K562 (cell line): ENCODE measurements at regions not wholly inside any gene's neighbourhood (a gene's known extent, or its start where the extent isn't known, plus 50 kb on each side); places are given as distances from the start of the nearest gene placed in this dataset.

Experiments
- ATAC-seq: fragments of 200-7000 bp; cut with Tn5 transposase; 3 replicates; pipeline ENCODE4 v1.9.1; 2020; ENCODE audit warnings: moderate library complexity
- BruUV-seq: library from RNA; stranded (reverse); fragments of 400-500 nt; replicated peaks from 2 replicates; lab custom pipeline; 2021; lab: Mats Ljungman, UMichigan
- CTCF ChIA-PET: fragments of 300-600 bp; formaldehyde crosslinking; extraction: SDS; loops from one replicate; lab custom pipeline; 2021; ENCODE audit warnings: low intra/inter-chr PET ratio; lab: Yijun Ruan, JAX
- POLR2A ChIA-PET: fragments of 300-600, 350-650 bp; sonication (Branson Sonifier 250); formaldehyde crosslinking; extraction: SDS; loops from one replicate; lab custom pipeline; 2021; ENCODE audit warnings: antibody characterized with exemption, inconsistent platforms; lab: Yijun Ruan, JAX
- DNase-seq, 4 experiments: peaks; one replicate each; pipeline versions ENCODE4 v3.0.0 to v3.0.0-alpha.2; 2011 to 2018; ENCODE audit warnings: low spot score in 3 of 4, mixed read lengths in 3 of 4; ENCODE audit errors: extremely low read depth in 1 of 4
- FAIRE-seq: peaks from 2 replicates; lab custom pipeline; 2011; peaks lifted over from hg19 to GRCh38; lab: Jason Lieb, UNC
- H2AFZ ChIP-seq: 2 replicates; pipeline ENCODE4 v1.6.0; 2011; ENCODE audit warnings: low read depth, low read length, control low read depth, inconsistent platforms
- H3K27ac ChIP-seq: fragments of 200-600 bp; 3 replicates; pipeline ENCODE4 v1.8.0; 2011; ENCODE audit warnings: low read depth, mild to moderate bottlenecking, control low read depth, inconsistent platforms, low read length, moderate library complexity, mixed read lengths; ENCODE audit errors: extremely low read depth
- H3K27me3 ChIP-seq, 2 experiments: fragments of 300-600 bp in 1 of 2; 2 replicates in 1 of 2; 3 replicates in 1 of 2; pipeline versions ENCODE4 v1.6.0 to v1.8.0; 2011; ENCODE audit warnings: inconsistent platforms in 2 of 2, low read length in 2 of 2, mild to moderate bottlenecking in 1 of 2, mixed read lengths in 1 of 2, moderate library complexity in 1 of 2; ENCODE audit not compliant: control insufficient read depth in 2 of 2, insufficient read depth in 2 of 2
- H3K36me3 ChIP-seq: fragments of 300-600 bp; 3 replicates; pipeline ENCODE4 v1.8.0; 2011; ENCODE audit warnings: mild to moderate bottlenecking, low read length, inconsistent platforms; ENCODE audit not compliant: control insufficient read depth, insufficient read depth
- H3K4me1 ChIP-seq, 2 experiments: fragments of 200-600 bp in 1 of 2; replicated peaks in 1 of 2; 2 replicates in 1 of 2; 3 replicates in 1 of 2; pipeline versions ENCODE4 v1.5.1 to v1.8.0; 2011; ENCODE audit warnings: inconsistent platforms in 2 of 2, low read length in 2 of 2, mild to moderate bottlenecking in 1 of 2, mixed read lengths in 1 of 2, moderate library complexity in 1 of 2; ENCODE audit not compliant: control insufficient read depth in 2 of 2, insufficient read depth in 2 of 2
- H3K4me2 ChIP-seq: 2 replicates; pipeline ENCODE4 v1.6.1; 2011; ENCODE audit warnings: low read length, control low read depth, inconsistent platforms, mixed read lengths; ENCODE audit not compliant: insufficient read depth
- H3K4me3 ChIP-seq: fragments of 200-600 bp; sonication (generic), shearing (Covaris generic); 2 replicates; pipeline ENCODE4 v1.5.1; 2016; ENCODE audit warnings: control low read depth, inconsistent platforms
- H3K79me2 ChIP-seq: fragments of 200-600 bp; 3 replicates; pipeline ENCODE4 v1.8.0; 2011; ENCODE audit warnings: low read length, inconsistent platforms; ENCODE audit not compliant: control insufficient read depth, insufficient read depth
- H3K9ac ChIP-seq, 2 experiments: 2 replicates each; pipeline versions ENCODE4 v1.6.0 to v1.6.1; 2011; ENCODE audit warnings: low read depth in 2 of 2, low read length in 2 of 2, control low read depth in 1 of 2, inconsistent platforms in 1 of 2, mild to moderate bottlenecking in 1 of 2, mixed read lengths in 1 of 2; ENCODE audit not compliant: insufficient read depth in 1 of 2
- H3K9me1 ChIP-seq: one replicate; pipeline ENCODE4 v1.6.0; 2011; ENCODE audit warnings: inconsistent platforms, mild to moderate bottlenecking, low read length, moderate library complexity; ENCODE audit not compliant: control insufficient read depth, insufficient read depth
- H3K9me3 ChIP-seq: replicated peaks from 2 replicates; pipeline ENCODE4 v1.5.1; 2011; ENCODE audit warnings: low read depth, low read length, inconsistent platforms; ENCODE audit not compliant: control insufficient read depth, insufficient read depth
- H4K20me1 ChIP-seq: replicated peaks from 2 replicates; pipeline ENCODE4 v1.6.1; 2011; ENCODE audit warnings: low read length, inconsistent platforms, mixed read lengths; ENCODE audit not compliant: control insufficient read depth, insufficient read depth
- EP300 ChIP-seq: IDR thresholded peaks from 2 replicates; pipeline ENCODE4 v1.6.1; 2012; ENCODE audit warnings: low read length, improper control_type of control experiment
- FUS ChIP-seq: fragments of 200-400 bp; formaldehyde crosslinking; optimal IDR thresholded peaks from 2 replicates; pipeline ENCODE3; 2017; ENCODE audit warnings: low read depth, low read length
- MLX ChIP-seq, 2 experiments: fragments of 450-650 bp in 1 of 2; sonication (generic) in 1 of 2; formaldehyde crosslinking; conservative IDR thresholded peaks; 2 replicates each; pipeline versions ENCODE4 v1.4.0 to v1.8.1; 2020 to 2022; ENCODE audit warnings: mild to moderate bottlenecking in 1 of 2, missing genetic modification reagents in 1 of 2
- NFE2 ChIP-seq: IDR thresholded peaks from 2 replicates; pipeline ENCODE4 v1.6.1; 2014; ENCODE audit warnings: antibody characterized with exemption, low read depth
- PCBP1 ChIP-seq: fragments of 200-400 bp; formaldehyde crosslinking; IDR thresholded peaks from 2 replicates; pipeline ENCODE4 v1.6.1; 2018; ENCODE audit warnings: mild to moderate bottlenecking, low read depth, low read length; ENCODE audit not compliant: poor library complexity, severe bottlenecking
- PRPF4 ChIP-seq: fragments of 200-400 bp; formaldehyde crosslinking; IDR thresholded peaks from one replicate; pipeline ENCODE4 v1.6.1; 2017; ENCODE audit warnings: low read length, low read depth, mild to moderate bottlenecking; ENCODE audit not compliant: insufficient read depth, poor library complexity, severe bottlenecking
- RBFOX2 ChIP-seq: fragments of 200-400 bp; formaldehyde crosslinking; IDR thresholded peaks from 2 replicates; pipeline ENCODE4 v1.6.1; 2017; ENCODE audit warnings: low read depth, mild to moderate bottlenecking, low read length, moderate library complexity
- ZNF766 ChIP-seq: fragments of 200-800 bp; sonication (Bioruptor generic); conservative IDR thresholded peaks from 2 replicates; pipeline ENCODE4 v1.6.1; 2016; ENCODE audit warnings: missing genetic modification characterization, missing compliant biosample characterization
- WGBS: fragments of 100-300 bp; shearing (Covaris generic); methylation state at CpG from one replicate; pipeline ENCODE4 v1.1.6; 2016; ENCODE audit warnings: low coverage, mixed read lengths; ENCODE audit not compliant: insufficient coverage; ENCODE audit errors: missing lambda C conversion rate; 5-methylcytosine and 5-hydroxymethylcytosine counted together
- in situ Hi-C: fragments of 300-500 bp; cut with MboI; formaldehyde crosslinking; loops from 4 replicates; pipeline ENCODE4 v1.15.0; 2018; ENCODE audit warnings: inconsistent platforms, mixed read lengths
- intact Hi-C: fragments of 100-400 bp; cut with micrococcal nuclease; formaldehyde crosslinking; loops from 2 replicates; pipeline ENCODE4 v1.14.2; 2022
- TF ChIP-seq, protein P1 (sequence below): sonication (generic); formaldehyde crosslinking; IDR thresholded peaks from 2 replicates; pipeline ENCODE4 v1.8.0; 2022; ENCODE audit warnings: missing genetic modification reagents, mild to moderate bottlenecking, borderline replicate concordance

- TF ChIP-seq FUS (no peak), NFE2 (no peak), RBFOX2 (no peak), MLX (CRISPR knock-in tag; conservative IDR thresholded peaks at IDR 0.05) (no peak)
Observed at GRCh38 chr4:32119907-32120306, 1399.7 kb downstream of the PCDH7 start (continued).

GRCh38 chr4:32128549-32128948, 1408.4 kb downstream of the PCDH7 start:
- Histone ChIP-seq H3K79me2 (no peaks in the 10 kb centered on the region), H3K4me2 (no peak overlapping the region), H3K36me3 (no peaks in the 10 kb centered on the region; the same call in 2 of the 3 replicates)
- TF ChIP-seq ZNF766 (CRISPR knock-in tag) (no peak), EP300 (no peak), PCBP1 (no peak), PRPF4 (no peak)
- TF ChIP-seq, protein P1, sequence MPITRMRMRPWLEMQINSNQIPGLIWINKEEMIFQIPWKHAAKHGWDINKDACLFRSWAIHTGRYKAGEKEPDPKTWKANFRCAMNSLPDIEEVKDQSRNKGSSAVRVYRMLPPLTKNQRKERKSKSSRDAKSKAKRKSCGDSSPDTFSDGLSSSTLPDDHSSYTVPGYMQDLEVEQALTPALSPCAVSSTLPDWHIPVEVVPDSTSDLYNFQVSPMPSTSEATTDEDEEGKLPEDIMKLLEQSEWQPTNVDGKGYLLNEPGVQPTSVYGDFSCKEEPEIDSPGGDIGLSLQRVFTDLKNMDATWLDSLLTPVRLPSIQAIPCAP (CRISPR knock-in tag): no peak
- TF ChIP-seq, all 486 proteins: peak for 0
- Histone ChIP-seq H3K4me1 (no peaks in the 10 kb centered on the region), H3K4me3 (no peak overlapping the region), H3K9ac (no peak overlapping the region), H3K9me3 (no peaks in the 10 kb centered on the region; the same call in 1 of the 2 replicates), H3K27ac (no peak overlapping the region), H3K27me3 (no peaks in the 10 kb centered on the region), H4K20me1 (no peaks in the 10 kb centered on the region), H2AFZ (no peak overlapping the region), H3K9me1 (no peaks in the 10 kb centered on the region)
- FAIRE-seq (no peak), ATAC-seq (no peak), DNase-seq (no peak)
- intact Hi-C loops: no loop called here
- in situ Hi-C loops: no loop called here
- BruUV-seq: no TSS peak
- ChIA-PET CTCF (no interaction called here), POLR2A (no interaction called here)
- 34% methylated on average over 4 of the region's 4 CpGs for WGBS
